K562 (cell line): ENCODE measurements at regions not wholly inside any gene's neighbourhood (a gene's known extent, or its start where the extent isn't known, plus 50 kb on each side); places are given as distances from the start of the nearest gene placed in this dataset.
A peak's percentile ranks its signal among the peaks of the same experiment; 100 is the strongest.

ENCODE experiments used
- BACH1 ChIP-seq: fragments of 200-800 bp; sonication (Bioruptor generic); IDR thresholded peaks from 2 replicates; pipeline ENCODE4 v1.6.1; 2016; ENCODE audit warnings: missing genetic modification characterization, missing compliant biosample characterization
- DNMT1 ChIP-seq: fragments of 450-650 bp; IDR thresholded peaks from 2 replicates; pipeline ENCODE4 v1.6.1; 2016; ENCODE audit warnings: antibody characterized with exemption, mild to moderate bottlenecking
- FOXJ2 ChIP-seq: fragments of 200-800 bp; sonication (Bioruptor generic); IDR thresholded peaks from 2 replicates; pipeline ENCODE4 v1.6.1; 2016; ENCODE audit warnings: missing genetic modification characterization, missing compliant biosample characterization
- HEY1 ChIP-seq: fragments of 250-450 bp; sonication (Bioruptor Pico); IDR thresholded peaks from 2 replicates; pipeline ENCODE4 v1.5.0; 2020; ENCODE audit warnings: mild to moderate bottlenecking, moderate library complexity, borderline replicate concordance
- KDM2B ChIP-seq: fragments of 250-450 bp; sonication (Bioruptor Pico); IDR thresholded peaks from 2 replicates; pipeline ENCODE4 v1.8.0; 2021; ENCODE audit warnings: mild to moderate bottlenecking, moderate library complexity
- MCM5 ChIP-seq: fragments of 450-650 bp; IDR thresholded peaks from 2 replicates; pipeline ENCODE4 v1.6.1; 2016; ENCODE audit warnings: low read depth
- PHF20 ChIP-seq: fragments of 450-650 bp; IDR thresholded peaks from 2 replicates; pipeline ENCODE4 v1.6.1; 2018; ENCODE audit not compliant: partially characterized antibody
- RCOR1 ChIP-seq, 2 experiments: IDR thresholded peaks; 2 replicates each; pipeline ENCODE4 v1.6.1; 2012; ENCODE audit warnings: low read depth in 2 of 2, low read length in 2 of 2, borderline replicate concordance in 1 of 2, improper control_type of control experiment in 1 of 2
- STAG1 ChIP-seq: sonication (generic); formaldehyde crosslinking; IDR thresholded peaks from 2 replicates; pipeline ENCODE4 v1.5.0; 2020; ENCODE audit warnings: missing genetic modification reagents, borderline replicate concordance
- YBX1 ChIP-seq: fragments of 450-650 bp; IDR thresholded peaks from 2 replicates; pipeline ENCODE4 v1.7.1; 2016; ENCODE audit warnings: mild to moderate bottlenecking
- ZBTB26 ChIP-seq: fragments of 450-650 bp; formaldehyde crosslinking; IDR thresholded peaks from 2 replicates; pipeline ENCODE4 v1.4.0; 2022; ENCODE audit warnings: missing genetic modification characterization
- ZNF224 ChIP-seq: sonication (generic); formaldehyde crosslinking; IDR thresholded peaks from 2 replicates; pipeline ENCODE4 v1.8.0; 2022; ENCODE audit warnings: mild to moderate bottlenecking, missing genetic modification reagents
- ZNF239 ChIP-seq: fragments of 250-450 bp; sonication (Bioruptor Pico); IDR thresholded peaks from 2 replicates; pipeline ENCODE4 v1.4.0; 2020; ENCODE audit warnings: mild to moderate bottlenecking
- TF ChIP-seq, protein P1 (sequence below): fragments of 200-600 bp; sonication (generic); IDR thresholded peaks from one replicate; pipeline ENCODE4 v1.6.1; 2012; ENCODE audit warnings: mild to moderate bottlenecking, low read depth, low read length, inconsistent platforms
- TF ChIP-seq, protein P2 (sequence below): IDR thresholded peaks from 2 replicates; pipeline ENCODE4 v1.6.1; 2012; ENCODE audit warnings: low read depth, low read length, improper control_type of control experiment, borderline replicate concordance

DNA sequence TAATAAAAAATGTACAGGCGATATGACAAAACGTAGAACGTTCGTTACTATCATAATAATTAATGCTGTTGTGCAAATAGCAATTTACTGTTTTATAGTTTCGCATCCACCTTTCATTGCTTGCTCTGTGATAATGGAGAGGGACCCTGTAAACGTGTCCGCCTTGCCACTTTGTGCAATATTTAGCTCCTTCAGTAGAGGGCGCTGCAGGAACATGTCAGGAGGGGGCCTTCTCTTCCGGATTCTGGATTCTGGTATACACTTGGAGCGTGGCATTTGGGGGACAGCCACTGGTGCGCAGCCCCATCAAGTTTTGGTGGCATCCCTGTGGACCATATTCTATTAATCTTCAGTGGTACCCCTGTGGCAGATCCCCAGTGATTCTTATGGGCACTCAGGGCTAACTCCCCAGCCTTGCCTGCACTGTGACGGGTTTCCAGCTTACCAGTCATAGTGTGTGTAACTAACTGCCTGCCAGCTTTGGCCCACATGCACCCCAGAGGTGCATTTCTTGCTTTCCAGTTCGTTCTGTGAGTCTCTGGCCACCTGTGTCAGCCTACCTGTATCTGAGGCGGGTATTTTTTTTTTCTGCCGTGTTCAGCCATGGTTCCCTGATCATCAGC lies 140.3 kb downstream of the CYRIA start (continued):
- TF ChIP-seq, protein P1, sequence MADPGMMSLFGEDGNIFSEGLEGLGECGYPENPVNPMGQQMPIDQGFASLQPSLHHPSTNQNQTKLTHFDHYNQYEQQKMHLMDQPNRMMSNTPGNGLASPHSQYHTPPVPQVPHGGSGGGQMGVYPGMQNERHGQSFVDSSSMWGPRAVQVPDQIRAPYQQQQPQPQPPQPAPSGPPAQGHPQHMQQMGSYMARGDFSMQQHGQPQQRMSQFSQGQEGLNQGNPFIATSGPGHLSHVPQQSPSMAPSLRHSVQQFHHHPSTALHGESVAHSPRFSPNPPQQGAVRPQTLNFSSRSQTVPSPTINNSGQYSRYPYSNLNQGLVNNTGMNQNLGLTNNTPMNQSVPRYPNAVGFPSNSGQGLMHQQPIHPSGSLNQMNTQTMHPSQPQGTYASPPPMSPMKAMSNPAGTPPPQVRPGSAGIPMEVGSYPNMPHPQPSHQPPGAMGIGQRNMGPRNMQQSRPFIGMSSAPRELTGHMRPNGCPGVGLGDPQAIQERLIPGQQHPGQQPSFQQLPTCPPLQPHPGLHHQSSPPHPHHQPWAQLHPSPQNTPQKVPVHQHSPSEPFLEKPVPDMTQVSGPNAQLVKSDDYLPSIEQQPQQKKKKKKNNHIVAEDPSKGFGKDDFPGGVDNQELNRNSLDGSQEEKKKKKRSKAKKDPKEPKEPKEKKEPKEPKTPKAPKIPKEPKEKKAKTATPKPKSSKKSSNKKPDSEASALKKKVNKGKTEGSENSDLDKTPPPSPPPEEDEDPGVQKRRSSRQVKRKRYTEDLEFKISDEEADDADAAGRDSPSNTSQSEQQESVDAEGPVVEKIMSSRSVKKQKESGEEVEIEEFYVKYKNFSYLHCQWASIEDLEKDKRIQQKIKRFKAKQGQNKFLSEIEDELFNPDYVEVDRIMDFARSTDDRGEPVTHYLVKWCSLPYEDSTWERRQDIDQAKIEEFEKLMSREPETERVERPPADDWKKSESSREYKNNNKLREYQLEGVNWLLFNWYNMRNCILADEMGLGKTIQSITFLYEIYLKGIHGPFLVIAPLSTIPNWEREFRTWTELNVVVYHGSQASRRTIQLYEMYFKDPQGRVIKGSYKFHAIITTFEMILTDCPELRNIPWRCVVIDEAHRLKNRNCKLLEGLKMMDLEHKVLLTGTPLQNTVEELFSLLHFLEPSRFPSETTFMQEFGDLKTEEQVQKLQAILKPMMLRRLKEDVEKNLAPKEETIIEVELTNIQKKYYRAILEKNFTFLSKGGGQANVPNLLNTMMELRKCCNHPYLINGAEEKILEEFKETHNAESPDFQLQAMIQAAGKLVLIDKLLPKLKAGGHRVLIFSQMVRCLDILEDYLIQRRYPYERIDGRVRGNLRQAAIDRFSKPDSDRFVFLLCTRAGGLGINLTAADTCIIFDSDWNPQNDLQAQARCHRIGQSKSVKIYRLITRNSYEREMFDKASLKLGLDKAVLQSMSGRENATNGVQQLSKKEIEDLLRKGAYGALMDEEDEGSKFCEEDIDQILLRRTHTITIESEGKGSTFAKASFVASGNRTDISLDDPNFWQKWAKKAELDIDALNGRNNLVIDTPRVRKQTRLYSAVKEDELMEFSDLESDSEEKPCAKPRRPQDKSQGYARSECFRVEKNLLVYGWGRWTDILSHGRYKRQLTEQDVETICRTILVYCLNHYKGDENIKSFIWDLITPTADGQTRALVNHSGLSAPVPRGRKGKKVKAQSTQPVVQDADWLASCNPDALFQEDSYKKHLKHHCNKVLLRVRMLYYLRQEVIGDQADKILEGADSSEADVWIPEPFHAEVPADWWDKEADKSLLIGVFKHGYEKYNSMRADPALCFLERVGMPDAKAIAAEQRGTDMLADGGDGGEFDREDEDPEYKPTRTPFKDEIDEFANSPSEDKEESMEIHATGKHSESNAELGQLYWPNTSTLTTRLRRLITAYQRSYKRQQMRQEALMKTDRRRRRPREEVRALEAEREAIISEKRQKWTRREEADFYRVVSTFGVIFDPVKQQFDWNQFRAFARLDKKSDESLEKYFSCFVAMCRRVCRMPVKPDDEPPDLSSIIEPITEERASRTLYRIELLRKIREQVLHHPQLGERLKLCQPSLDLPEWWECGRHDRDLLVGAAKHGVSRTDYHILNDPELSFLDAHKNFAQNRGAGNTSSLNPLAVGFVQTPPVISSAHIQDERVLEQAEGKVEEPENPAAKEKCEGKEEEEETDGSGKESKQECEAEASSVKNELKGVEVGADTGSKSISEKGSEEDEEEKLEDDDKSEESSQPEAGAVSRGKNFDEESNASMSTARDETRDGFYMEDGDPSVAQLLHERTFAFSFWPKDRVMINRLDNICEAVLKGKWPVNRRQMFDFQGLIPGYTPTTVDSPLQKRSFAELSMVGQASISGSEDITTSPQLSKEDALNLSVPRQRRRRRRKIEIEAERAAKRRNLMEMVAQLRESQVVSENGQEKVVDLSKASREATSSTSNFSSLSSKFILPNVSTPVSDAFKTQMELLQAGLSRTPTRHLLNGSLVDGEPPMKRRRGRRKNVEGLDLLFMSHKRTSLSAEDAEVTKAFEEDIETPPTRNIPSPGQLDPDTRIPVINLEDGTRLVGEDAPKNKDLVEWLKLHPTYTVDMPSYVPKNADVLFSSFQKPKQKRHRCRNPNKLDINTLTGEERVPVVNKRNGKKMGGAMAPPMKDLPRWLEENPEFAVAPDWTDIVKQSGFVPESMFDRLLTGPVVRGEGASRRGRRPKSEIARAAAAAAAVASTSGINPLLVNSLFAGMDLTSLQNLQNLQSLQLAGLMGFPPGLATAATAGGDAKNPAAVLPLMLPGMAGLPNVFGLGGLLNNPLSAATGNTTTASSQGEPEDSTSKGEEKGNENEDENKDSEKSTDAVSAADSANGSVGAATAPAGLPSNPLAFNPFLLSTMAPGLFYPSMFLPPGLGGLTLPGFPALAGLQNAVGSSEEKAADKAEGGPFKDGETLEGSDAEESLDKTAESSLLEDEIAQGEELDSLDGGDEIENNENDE = no peak
- TF ChIP-seq ZBTB26 (CRISPR knock-in tag) = no peak
- TF ChIP-seq PHF20 = no peak
- no peak for TF ChIP-seq HEY1 (CRISPR knock-in tag)
- no peak for TF ChIP-seq DNMT1
- no peak for TF ChIP-seq ZNF224 (CRISPR knock-in tag)
- no peak for TF ChIP-seq ZNF239 (CRISPR knock-in tag)
- no peak for TF ChIP-seq YBX1
- TF ChIP-seq, protein P2, sequence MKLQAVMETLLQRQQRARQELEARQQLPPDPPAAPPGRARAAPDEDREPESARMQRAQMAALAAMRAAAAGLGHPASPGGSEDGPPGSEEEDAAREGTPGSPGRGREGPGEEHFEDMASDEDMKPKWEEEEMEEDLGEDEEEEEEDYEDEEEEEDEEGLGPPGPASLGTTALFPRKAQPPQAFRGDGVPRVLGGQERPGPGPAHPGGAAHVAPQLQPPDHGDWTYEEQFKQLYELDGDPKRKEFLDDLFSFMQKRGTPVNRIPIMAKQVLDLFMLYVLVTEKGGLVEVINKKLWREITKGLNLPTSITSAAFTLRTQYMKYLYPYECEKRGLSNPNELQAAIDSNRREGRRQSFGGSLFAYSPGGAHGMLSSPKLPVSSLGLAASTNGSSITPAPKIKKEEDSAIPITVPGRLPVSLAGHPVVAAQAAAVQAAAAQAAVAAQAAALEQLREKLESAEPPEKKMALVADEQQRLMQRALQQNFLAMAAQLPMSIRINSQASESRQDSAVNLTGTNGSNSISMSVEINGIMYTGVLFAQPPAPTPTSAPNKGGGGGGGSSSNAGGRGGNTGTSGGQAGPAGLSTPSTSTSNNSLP = no peak
- TF ChIP-seq KDM2B (CRISPR knock-in tag) = no peak
- TF ChIP-seq STAG1 (CRISPR knock-in tag) = peak; percentile 68; the same call in 1 of the 2 replicates
- TF ChIP-seq BACH1 (tag) = no peak
- no peak for TF ChIP-seq FOXJ2
- 0 out of 4 replicates have a peak, but pooled peaks of 1 of the 2 experiments have one; percentile 33 for TF ChIP-seq RCOR1 (IDR thresholded peaks at IDR 0.05; ENCODE audit: borderline replicate concordance in 1 of 2, low read depth in 2 of 2, low read length in 2 of 2)
- no peak for TF ChIP-seq MCM5
